NB4 (cell line): ENCODE measurements at regions not wholly inside any gene's neighbourhood (a gene's known extent, or its start where the extent isn't known, plus 50 kb on each side); places are given as distances from the start of the nearest gene placed in this dataset.
"Not testable (repeated sequence)": the region's sequence is repeated elsewhere in the genome, so short reads cannot be mapped to it uniquely, and the experiment has no call there.

Experiments
- DNase-seq: peaks from one replicate; pipeline ENCODE4 v3.0.0; 2010; ENCODE audit warnings: low read depth
- H3K4me3 ChIP-seq: one replicate; pipeline ENCODE4 v1.5.1; 2011; ENCODE audit warnings: mild to moderate bottlenecking, low read depth, low read length, moderate library complexity
- CTCF ChIP-seq: IDR thresholded peaks from one replicate; pipeline ENCODE4 v1.5.1; 2012; ENCODE audit warnings: low read depth, low read length
- MAX ChIP-seq: IDR thresholded peaks from 2 replicates; pipeline ENCODE4 v1.6.1; 2011; ENCODE audit warnings: low read depth, low read length
- MYC ChIP-seq: IDR thresholded peaks from 2 replicates; pipeline ENCODE4 v1.6.1; 2011; ENCODE audit warnings: low read depth, low read length
- POLR2A ChIP-seq: IDR thresholded peaks from 2 replicates; pipeline ENCODE4 v1.6.1; 2011; ENCODE audit warnings: mild to moderate bottlenecking; ENCODE audit not compliant: insufficient read length; ENCODE audit errors: extremely low read depth

GRCh38 chrX:13380211-13380610 lies 60.4 kb upstream of the ATXN3L start:
- H3K4me3 ChIP-seq = no peak overlapping the region
- DNase-seq = no peak
- TF ChIP-seq CTCF (no peak), MYC (no peak), POLR2A (no peak), MAX (no peak)

- peak; percentile 8 for DNase-seq
- H3K4me3 ChIP-seq = not testable (repeated sequence)
Measured at GRCh38 chrX:13378562-13379518, 59.0 kb upstream of the ATXN3L start.

GRCh38 chrX:13377550-13377934 lies 57.7 kb upstream of the ATXN3L start:
- H3K4me3 ChIP-seq = no peak overlapping the region
- DNase-seq = no peak
- no peak for TF ChIP-seq MAX
- no peak for TF ChIP-seq CTCF
- no peak for TF ChIP-seq MYC
- no peak for TF ChIP-seq POLR2A

- H3K4me3 ChIP-seq = no peak overlapping the region
- DNase-seq = peak; percentile 60
- TF ChIP-seq MAX = no peak
- no peak for TF ChIP-seq CTCF
- TF ChIP-seq POLR2A = no peak
- no peak for TF ChIP-seq MYC
Measured at GRCh38 chrX:13376857-13377549, 57.1 kb upstream of the ATXN3L start.

- DNase-seq, H3K4me3 ChIP-seq: not testable (repeated sequence)
Measured at GRCh38 chrX:13375596-13375995, 55.7 kb upstream of the ATXN3L start.

GRCh38 chrX:13374364-13374763 lies 54.5 kb upstream of the ATXN3L start:
- no peak for TF ChIP-seq CTCF
- no peak for TF ChIP-seq POLR2A
- TF ChIP-seq MAX = no peak
- TF ChIP-seq MYC = no peak
- no peak for DNase-seq
- H3K4me3 ChIP-seq = no peak overlapping the region
